Panc1 (cell line): ENCODE measurements at regions not wholly inside any gene's neighbourhood (a gene's known extent, or its start where the extent isn't known, plus 50 kb on each side); places are given as distances from the start of the nearest gene placed in this dataset.

Source experiments
- ATAC-seq: fragments of 200-7000 bp; cut with Tn5 transposase; 2 replicates; pipeline ENCODE4 v1.9.1; 2020; ENCODE audit warnings: mild to moderate bottlenecking, moderate library complexity
- BruUV-seq: library from RNA; stranded (reverse); fragments of 400-500 nt; replicated peaks from 2 replicates; lab custom pipeline; 2021; lab: Mats Ljungman, UMichigan
- CTCF ChIA-PET: fragments of 300-600 bp; sonication (Branson Sonifier 250); formaldehyde crosslinking; loops from one replicate; lab custom pipeline; 2022; ENCODE audit warnings: antibody characterized with exemption; lab: Charles Lee
- POLR2A ChIA-PET: fragments of 300-600 bp; sonication (Branson Sonifier 250); formaldehyde crosslinking; loops from one replicate; lab custom pipeline; 2022; ENCODE audit warnings: antibody characterized with exemption; lab: Charles Lee
- DNase-seq: peaks from one replicate; pipeline ENCODE4 v3.0.0-alpha.2; 2010; ENCODE audit warnings: low read depth, low spot score
- H3K27ac ChIP-seq: 2 replicates; pipeline ENCODE4 v1.5.1; 2011; ENCODE audit warnings: mild to moderate bottlenecking, low read length, inconsistent platforms
- H3K27me3 ChIP-seq: fragments of 200-500 bp; sonication (Bioruptor generic); 2 replicates; pipeline ENCODE4 v1.6.0; 2014; ENCODE audit warnings: low read length, inconsistent platforms; ENCODE audit not compliant: control insufficient read depth, insufficient read depth
- H3K36me3 ChIP-seq: fragments of 200-500 bp; sonication (Bioruptor generic); 2 replicates; pipeline ENCODE4 v1.5.1; 2014; ENCODE audit warnings: inconsistent platforms, mild to moderate bottlenecking, low read length, moderate library complexity; ENCODE audit not compliant: control insufficient read depth, insufficient read depth
- H3K4me1 ChIP-seq: 2 replicates; pipeline ENCODE4 v1.5.1; 2011; ENCODE audit warnings: inconsistent platforms, mild to moderate bottlenecking, low read length, moderate library complexity; ENCODE audit not compliant: control insufficient read depth, insufficient read depth
- H3K4me3 ChIP-seq, 2 experiments: 2 replicates each; pipeline ENCODE4 v1.5.1; 2011 to 2012; ENCODE audit warnings: low read depth in 2 of 2, low read length in 2 of 2, mild to moderate bottlenecking in 2 of 2, inconsistent platforms in 1 of 2, moderate library complexity in 1 of 2
- H3K9me3 ChIP-seq: fragments of 200-500 bp; sonication (Bioruptor generic); 2 replicates; pipeline ENCODE4 v1.5.1; 2014; ENCODE audit warnings: low read depth, mild to moderate bottlenecking, inconsistent platforms, low read length, moderate library complexity; ENCODE audit not compliant: control insufficient read depth, insufficient read depth
- CTCF ChIP-seq: fragments of 450-650 bp; IDR thresholded peaks from 2 replicates; pipeline ENCODE4 v1.5.1; 2017; ENCODE audit warnings: mild to moderate bottlenecking
- POLR2AphosphoS5 ChIP-seq: IDR thresholded peaks from 2 replicates; pipeline ENCODE4 v1.6.1; 2012; ENCODE audit warnings: mild to moderate bottlenecking, low read depth, low read length, moderate library complexity
- REST ChIP-seq, 2 experiments: IDR thresholded peaks; 2 replicates each; pipeline ENCODE4 v1.6.1; 2011 to 2012; ENCODE audit warnings: low read depth in 2 of 2, control low read depth in 1 of 2, low read length in 1 of 2, mild to moderate bottlenecking in 1 of 2, moderate library complexity in 1 of 2; ENCODE audit not compliant: insufficient read depth in 1 of 2
- SIN3A ChIP-seq: IDR thresholded peaks from 2 replicates; pipeline ENCODE4 v1.6.1; 2012; ENCODE audit warnings: low read depth, mild to moderate bottlenecking, low read length, moderate library complexity, borderline replicate concordance; ENCODE audit not compliant: insufficient read depth
- TCF7L2 ChIP-seq: IDR thresholded peaks from 2 replicates; pipeline ENCODE4 v1.6.1; 2011; ENCODE audit warnings: mild to moderate bottlenecking, low read depth, low read length, inconsistent platforms
- in situ Hi-C: cut with HindIII; loops from 2 replicates; pipeline ENCODE4 v1.10.0; 2016; ENCODE audit warnings: low sequenced_read_pairs, low pct_unique_long_range_greater_than_20kb
- intact Hi-C: fragments of 100-400 bp; cut with micrococcal nuclease; formaldehyde crosslinking; loops from one replicate; pipeline ENCODE4 v1.10.0; 2022; ENCODE audit not compliant: unreplicated experiment

- ChIA-PET POLR2A (no interaction called here), CTCF (no interaction called here)
- DNase-seq (no peak), ATAC-seq (no peak)
- H3K36me3 ChIP-seq, result no peaks in the 10 kb centered on the region
- H3K27ac ChIP-seq, result no peak overlapping the region
- in situ Hi-C loops (no loop called here), intact Hi-C loops (no loop called here)
- BruUV-seq, result no TSS peak
- TF ChIP-seq TCF7L2 (no peak), REST (IDR thresholded peaks at IDR 0.05; ENCODE audit: insufficient read depth in 1 of 2, low read depth in 2 of 2, low read length in 1 of 2) (no peak), POLR2AphosphoS5 (no peak), CTCF (no peak), SIN3A (no peak)
- H3K9me3 ChIP-seq, result no peaks in the 10 kb centered on the region
- H3K27me3 ChIP-seq, result peaks cover 29% of the 10 kb centered on the region
- no peak overlapping the region for H3K4me3 ChIP-seq
- no peaks in the 10 kb centered on the region for H3K4me1 ChIP-seq
Observed at GRCh38 chr1:18536915-18537314, 56.2 kb downstream of the KLHDC7A start.

GRCh38 chr1:18537386-18538306, 56.9 kb downstream of the KLHDC7A start:
- TF ChIP-seq POLR2AphosphoS5 (no peak), CTCF (no peak), REST (IDR thresholded peaks at IDR 0.05; ENCODE audit: insufficient read depth in 1 of 2, low read depth in 2 of 2, low read length in 1 of 2) (no peak), SIN3A (no peak), TCF7L2 (no peak)
- in situ Hi-C loops (no loop called here), intact Hi-C loops (no loop called here)
- Histone ChIP-seq H3K27ac (no peak overlapping the region), H3K4me3 (no peak overlapping the region), H3K27me3 (peaks cover 26% of the 10 kb centered on the region), H3K9me3 (no peaks in the 10 kb centered on the region), H3K4me1 (no peaks in the 10 kb centered on the region), H3K36me3 (no peaks in the 10 kb centered on the region)
- POLR2A ChIA-PET, result no interaction called here
- DNase-seq, result no peak
- CTCF ChIA-PET, result no interaction called here
- ATAC-seq, result no peak
- no TSS peak for BruUV-seq
